ENCODE measurements at regions not wholly inside any gene's neighbourhood (a gene's known extent, or its start where the extent isn't known, plus 50 kb on each side); places are given as distances from the start of the nearest gene placed in this dataset.

GRCh38 chrX:128581615-128582014 is 529.4 kb upstream of the ACTRT1 start:
- no TSS peak for BruUV-seq (replicated peaks)
- no peak for FAIRE-seq
- 0% methylated on average over 2 of the region's 2 CpGs for WGBS (ENCODE audit: insufficient coverage, insufficient replicate concordance, low lambda C conversion rate, missing lambda C conversion rate)

GRCh38 chrX:128543114-128543513 is 490.9 kb upstream of the ACTRT1 start:
- Histone ChIP-seq H3K36me3 (ENCODE audit: control insufficient read depth in 2 of 2, insufficient read depth in 2 of 2, low read length in 1 of 2) (no peaks in the 10 kb centered on the region), H3K9ac (ENCODE audit: control insufficient read depth, insufficient read depth, low read length) (no peak overlapping the region), H3K4me3 (no peak overlapping the region), H3K4me2 (ENCODE audit: control insufficient read depth, insufficient read depth) (no peak overlapping the region), H2AFZ (ENCODE audit: control insufficient read depth, low read depth, low read length) (no peak overlapping the region), H3K9me3 (replicated peaks; ENCODE audit: control insufficient read depth, insufficient read depth, low read length) (no peaks in the 10 kb centered on the region), H3K79me2 (ENCODE audit: control insufficient read depth, insufficient read depth, low read length) (no peaks in the 10 kb centered on the region), H3K4me1 (ENCODE audit: control insufficient read depth, insufficient read depth, low read length) (no peaks in the 10 kb centered on the region), H3K27ac (ENCODE audit: control insufficient read depth, insufficient read depth) (no peak overlapping the region), H4K20me1 (ENCODE audit: control insufficient read depth, insufficient read depth) (no peaks in the 10 kb centered on the region), H3K27me3 (replicated peaks in 1 of 2; ENCODE audit: control insufficient read depth in 2 of 2, insufficient read depth in 2 of 2, low read length in 1 of 2) (no peaks in the 10 kb centered on the region)
- CTCF ChIA-PET = no interaction called here
- TF ChIP-seq ELK1 (IDR thresholded peaks at IDR 0.05; ENCODE audit: low read depth, low read length) = no peak
- no peak for FAIRE-seq
- DNase-seq (ENCODE audit: low read depth, low spot score) = no peak
- no TSS peak for BruUV-seq (replicated peaks)
- in situ Hi-C loops (cut with MboI) = no loop called here
- SMC1A ChIA-PET (ENCODE audit: uncharacterized antibody, unreplicated experiment) = no interaction called here
- POLR2A ChIA-PET = no interaction called here
- WGBS (ENCODE audit: insufficient coverage, insufficient replicate concordance, low lambda C conversion rate, missing lambda C conversion rate) = 68% methylated on average over 5 of the region's 5 CpGs
- no peak for ATAC-seq
- intact Hi-C loops (cut with micrococcal nuclease; ENCODE audit: unreplicated experiment) = no loop called here
- RAD21 ChIA-PET (ENCODE audit: unreplicated experiment) = no interaction called here

More at GRCh38 chrX:128581615-128582014, 529.4 kb upstream of the ACTRT1 start:
- Histone ChIP-seq H3K36me3 (ENCODE audit: control insufficient read depth in 2 of 2, insufficient read depth in 2 of 2, low read length in 1 of 2) (no peaks in the 10 kb centered on the region), H3K9me3 (replicated peaks; ENCODE audit: control insufficient read depth, insufficient read depth, low read length) (no peaks in the 10 kb centered on the region), H2AFZ (ENCODE audit: control insufficient read depth, low read depth, low read length) (no peak overlapping the region), H3K4me2 (ENCODE audit: control insufficient read depth, insufficient read depth) (no peak overlapping the region), H4K20me1 (ENCODE audit: control insufficient read depth, insufficient read depth) (no peaks in the 10 kb centered on the region), H3K27ac (ENCODE audit: control insufficient read depth, insufficient read depth) (no peak overlapping the region), H3K4me3 (no peak overlapping the region), H3K79me2 (ENCODE audit: control insufficient read depth, insufficient read depth, low read length) (no peaks in the 10 kb centered on the region), H3K9ac (ENCODE audit: control insufficient read depth, insufficient read depth, low read length) (no peak overlapping the region), H3K4me1 (ENCODE audit: control insufficient read depth, insufficient read depth, low read length) (no peaks in the 10 kb centered on the region), H3K27me3 (replicated peaks in 1 of 2; ENCODE audit: control insufficient read depth in 2 of 2, insufficient read depth in 2 of 2, low read length in 1 of 2) (no peaks in the 10 kb centered on the region)
- intact Hi-C loops (cut with micrococcal nuclease; ENCODE audit: unreplicated experiment) (no loop called here), in situ Hi-C loops (cut with MboI) (no loop called here)
- ChIA-PET SMC1A (ENCODE audit: uncharacterized antibody, unreplicated experiment) (no interaction called here), POLR2A (no interaction called here), RAD21 (ENCODE audit: unreplicated experiment) (no interaction called here), CTCF (no interaction called here)
- ATAC-seq (no peak), DNase-seq (ENCODE audit: low read depth, low spot score) (no peak)
- TF ChIP-seq FOS (IDR thresholded peaks at IDR 0.05; ENCODE audit: borderline replicate concordance, extremely low read depth, insufficient read length) = no peak
